Spinal cord (tissue), 9 donors: ENCODE measurements at regions not wholly inside any gene's neighbourhood (a gene's known extent, or its start where the extent isn't known, plus 50 kb on each side); places are given as distances from the start of the nearest gene placed in this dataset.
A peak's percentile ranks its signal among the peaks of the same experiment; 100 is the strongest.

Experiments used
- DNase-seq, 6 donors: peaks; one replicate each; pipeline versions ENCODE4 v3.0.0 to v3.0.0-alpha.2; 2013 to 2015; ENCODE audit warnings: low spot score in 6 of 6, low read depth in 4 of 6
- H3K27ac ChIP-seq: one replicate; pipeline ENCODE4 v1.5.1; 2013; ENCODE audit warnings: low read depth, low read length, control low read depth
- H3K27me3 ChIP-seq: one replicate; pipeline ENCODE4 v1.6.1; 2013; ENCODE audit warnings: low read length; ENCODE audit not compliant: control insufficient read depth, insufficient read depth
- H3K36me3 ChIP-seq: one replicate; pipeline ENCODE4 v1.6.1; 2013; ENCODE audit warnings: low read length; ENCODE audit not compliant: control insufficient read depth, insufficient read depth
- H3K4me1 ChIP-seq: one replicate; pipeline ENCODE4 v1.6.1; 2013; ENCODE audit warnings: low read length; ENCODE audit not compliant: control insufficient read depth, insufficient read depth
- H3K4me3 ChIP-seq: one replicate; pipeline ENCODE4 v1.5.1; 2013; ENCODE audit warnings: low read depth, low read length, control low read depth
- H3K9me3 ChIP-seq: one replicate; pipeline ENCODE4 v1.6.1; 2013; ENCODE audit warnings: low read length; ENCODE audit not compliant: control insufficient read depth, insufficient read depth
- WGBS: methylation state at CpG from one replicate; pipeline ENCODE4 v1.1.5; 2013; ENCODE audit warnings: missing lambda C conversion rate; ENCODE audit not compliant: insufficient coverage; 5-methylcytosine and 5-hydroxymethylcytosine counted together
- donor health status: healthy.

DNA sequence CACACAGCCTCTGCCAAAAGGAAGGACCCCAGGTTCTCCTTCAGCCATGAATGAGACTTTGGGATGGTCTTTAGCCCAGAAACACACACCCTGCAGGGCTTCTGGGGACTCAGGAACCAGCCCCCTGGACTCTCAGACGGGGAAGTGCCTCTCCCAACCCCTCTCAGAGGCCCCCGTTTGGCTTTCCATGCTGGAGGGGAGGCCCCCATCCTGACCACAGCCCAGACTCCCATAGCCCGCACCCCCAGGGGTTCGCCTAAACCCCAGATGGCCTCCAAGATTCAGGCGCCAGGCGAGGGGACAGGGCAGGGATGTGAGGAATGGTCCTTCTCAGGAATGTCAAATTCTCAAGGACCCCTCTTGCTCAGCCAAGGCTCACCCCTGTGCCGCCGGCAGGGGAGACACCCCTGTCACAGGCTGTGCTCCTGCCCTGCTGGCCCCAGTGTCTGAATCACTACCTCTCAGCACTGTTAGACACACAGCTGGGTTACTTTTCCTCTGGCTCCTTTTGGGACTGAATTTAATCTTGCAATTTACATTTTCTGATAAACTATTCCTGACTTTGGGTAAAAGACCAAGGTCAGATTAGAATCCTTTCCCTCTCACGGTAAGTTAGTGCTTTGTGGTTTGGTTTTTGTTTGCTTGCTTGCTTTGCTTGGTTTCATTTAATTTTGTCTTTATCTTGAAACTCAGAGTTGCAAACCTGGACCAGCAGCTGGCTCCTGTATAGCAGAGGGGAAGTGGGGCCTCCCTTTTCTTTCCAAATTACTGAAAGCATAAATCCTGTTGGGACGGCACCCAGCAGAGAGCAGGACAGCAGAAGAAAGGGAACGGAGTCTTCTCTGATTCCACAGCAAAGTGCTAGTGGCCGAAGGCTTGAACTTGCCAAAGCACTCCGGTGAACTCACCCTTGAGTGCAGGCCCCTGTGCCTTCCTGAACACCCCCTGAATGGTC lies 198.9 kb upstream of the RAB6C start:
- no peaks in the 10 kb centered on the region for H3K27me3 ChIP-seq
- no peaks in the 10 kb centered on the region for H3K36me3 ChIP-seq
- no peak overlapping the region for H3K4me3 ChIP-seq
- WGBS: 66% methylated on average over 8 of the region's 13 CpGs
- no peak overlapping the region for H3K27ac ChIP-seq
- peaks cover 20% of the 10 kb centered on the region for H3K4me1 ChIP-seq
- DNase-seq: peak in 1 of 6 donors; percentile 28
- H3K9me3 ChIP-seq: no peaks in the 10 kb centered on the region

DNA sequence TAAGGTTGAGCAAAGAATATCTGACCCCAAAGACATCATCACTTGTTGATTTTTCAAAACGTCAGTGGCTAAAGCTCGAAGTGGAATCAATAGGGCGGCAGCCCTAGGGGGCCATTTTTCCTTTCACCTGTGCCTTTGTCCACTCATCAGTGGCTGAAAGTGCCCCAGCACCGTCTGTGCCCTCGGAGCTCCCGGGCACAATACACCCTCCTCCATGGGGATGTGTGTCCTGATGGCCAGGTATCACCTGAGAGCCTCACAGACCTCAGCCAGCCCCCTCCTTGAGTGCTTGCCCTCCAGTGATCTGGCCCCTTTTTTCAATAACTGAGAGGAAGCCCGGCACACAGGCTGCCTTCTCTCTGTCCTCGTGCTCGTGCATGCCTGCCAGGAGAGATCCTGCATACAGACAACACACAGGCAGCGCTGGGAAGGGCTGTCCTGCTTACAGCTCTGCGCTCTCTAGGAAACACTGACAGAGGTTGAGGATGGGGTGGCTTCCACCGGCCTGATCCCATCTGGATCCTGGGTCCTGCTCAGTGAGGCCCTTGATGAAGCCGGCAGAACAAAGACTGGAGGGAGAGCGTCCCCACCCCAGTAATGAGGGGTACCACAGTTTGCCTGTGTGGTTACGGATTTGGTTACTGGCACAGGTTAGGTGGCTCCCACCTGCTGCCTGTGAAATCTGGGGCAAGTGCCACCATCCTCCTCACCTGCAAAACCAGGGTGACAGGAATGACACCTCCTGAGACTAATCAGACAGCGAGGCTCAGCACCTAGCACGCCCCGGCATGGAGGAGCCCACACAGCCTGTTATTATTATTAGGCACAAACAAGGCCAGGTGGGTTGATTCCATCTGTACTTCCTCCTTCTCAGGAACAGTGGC lies 197.5 kb upstream of the RAB6C start:
- no peaks in the 10 kb centered on the region for H3K9me3 ChIP-seq
- no peak overlapping the region for H3K27ac ChIP-seq
- no peak overlapping the region for H3K4me3 ChIP-seq
- no peaks in the 10 kb centered on the region for H3K36me3 ChIP-seq
- H3K4me1 ChIP-seq: peaks cover 20% of the 10 kb centered on the region
- no peaks in the 10 kb centered on the region for H3K27me3 ChIP-seq
- DNase-seq: peak in 1 of 6 donors; percentile 53
- WGBS: 64% methylated on average over 15 of the region's 18 CpGs

DNA sequence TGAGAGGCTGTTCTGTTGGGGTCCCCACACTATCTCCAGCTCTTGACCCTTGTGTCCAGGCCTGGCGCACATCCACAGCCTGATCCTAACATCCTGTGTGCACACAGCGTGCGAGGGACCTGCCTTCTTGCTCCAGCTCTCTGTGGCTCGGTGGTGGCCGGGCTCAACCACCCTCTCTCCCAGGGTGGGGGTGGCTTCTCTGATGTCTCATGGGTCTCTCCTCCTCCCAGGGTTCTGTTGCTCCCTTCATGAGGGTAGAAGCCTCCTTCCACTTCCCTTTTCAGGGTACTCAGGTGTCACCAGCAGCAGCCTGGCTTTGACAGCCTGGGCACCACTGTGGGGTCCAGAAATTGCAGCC lies 196.9 kb upstream of the RAB6C start:
- WGBS: 95% methylated on average over 3 of the region's 5 CpGs
- Histone ChIP-seq H3K4me1 (peaks cover 20% of the 10 kb centered on the region), H3K4me3 (no peak overlapping the region), H3K27me3 (no peaks in the 10 kb centered on the region), H3K27ac (no peak overlapping the region), H3K36me3 (no peaks in the 10 kb centered on the region), H3K9me3 (no peaks in the 10 kb centered on the region)
- DNase-seq: no peak

DNA sequence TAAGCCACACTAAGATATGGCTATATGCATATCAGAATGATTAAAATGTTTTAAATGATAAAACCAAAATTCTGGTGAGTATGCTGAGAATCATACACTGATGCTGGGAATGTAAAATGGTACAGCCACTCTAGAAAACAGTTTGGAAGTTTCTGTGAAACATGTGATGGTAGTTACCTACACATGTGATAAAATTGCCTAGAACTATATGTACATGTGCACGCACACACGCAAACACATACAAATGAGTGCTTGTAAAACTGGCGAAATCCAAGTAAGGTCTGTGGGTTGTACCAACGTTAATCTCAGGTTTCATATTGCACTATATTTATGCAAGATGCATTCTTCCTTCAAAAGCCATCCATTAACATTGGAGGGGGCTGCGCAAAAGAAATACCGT lies 195.0 kb upstream of the RAB6C start:
- no peaks in the 10 kb centered on the region for H3K9me3 ChIP-seq
- 100% methylated on average over 1 of the region's 6 CpGs for WGBS
- no peaks in the 10 kb centered on the region for H3K27me3 ChIP-seq
- no peak overlapping the region for H3K4me3 ChIP-seq
- H3K27ac ChIP-seq: no peak overlapping the region
- H3K4me1 ChIP-seq: peaks cover 20% of the 10 kb centered on the region
- no peak for DNase-seq
- H3K36me3 ChIP-seq: no peaks in the 10 kb centered on the region

DNA sequence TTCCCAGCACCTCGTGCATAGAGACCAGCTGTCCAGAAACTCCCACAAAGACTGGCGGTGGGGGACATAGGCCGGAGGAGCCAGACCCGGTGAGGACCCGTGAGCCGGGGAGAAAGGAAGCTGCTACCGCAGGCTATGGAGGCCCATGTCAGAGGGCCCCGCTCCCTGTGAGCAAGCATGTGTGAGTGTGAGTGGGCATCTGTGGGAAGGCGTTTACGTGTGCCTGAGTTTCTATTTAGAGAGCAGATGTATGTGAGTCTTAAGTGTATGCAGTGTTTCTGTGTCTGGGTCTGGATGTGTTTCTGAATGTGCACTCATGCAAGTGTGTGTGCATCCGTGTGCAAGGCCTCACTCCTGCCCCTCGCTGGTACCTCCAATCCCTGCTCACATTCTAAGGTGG lies 187.8 kb upstream of the RAB6C start:
- H3K4me3 ChIP-seq: no peak overlapping the region
- H3K4me1 ChIP-seq: peaks cover 10% of the 10 kb centered on the region
- H3K36me3 ChIP-seq: no peaks in the 10 kb centered on the region
- no peak overlapping the region for H3K27ac ChIP-seq
- H3K27me3 ChIP-seq: no peaks in the 10 kb centered on the region
- no peaks in the 10 kb centered on the region for H3K9me3 ChIP-seq
- WGBS: 89% methylated on average over 12 of the region's 12 CpGs
- DNase-seq: no peak

DNA sequence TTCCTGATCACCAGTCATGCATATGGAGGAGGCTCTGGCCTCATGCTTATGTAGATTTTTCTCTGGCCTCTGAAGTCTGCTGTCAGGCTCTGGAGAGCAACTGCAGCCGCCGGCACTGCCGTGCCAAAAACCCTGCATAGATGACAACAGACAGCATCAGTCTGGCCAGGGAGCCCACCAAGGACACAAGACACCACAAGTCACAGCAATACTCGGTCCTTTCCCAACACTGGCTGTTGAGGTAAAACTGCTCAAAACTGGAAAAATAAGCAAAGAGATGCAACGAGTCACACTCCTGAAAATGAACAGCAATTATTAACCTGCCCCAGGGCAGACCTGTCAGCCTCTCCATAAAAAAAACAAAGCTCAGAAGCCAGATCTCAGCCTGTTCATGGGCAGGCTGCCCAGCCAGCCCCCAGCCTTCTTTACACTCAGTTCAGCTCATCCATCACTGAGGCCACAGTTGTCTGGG lies 186.0 kb upstream of the RAB6C start:
- 34% methylated on average over 5 of the region's 5 CpGs for WGBS
- no peaks in the 10 kb centered on the region for H3K36me3 ChIP-seq
- H3K9me3 ChIP-seq: no peaks in the 10 kb centered on the region
- H3K27me3 ChIP-seq: no peaks in the 10 kb centered on the region
- no peak overlapping the region for H3K4me3 ChIP-seq
- peak in 2 of 6 donors; percentile 77 to 78 for DNase-seq
- H3K4me1 ChIP-seq: peaks cover 12% of the 10 kb centered on the region
- no peak overlapping the region for H3K27ac ChIP-seq

DNA sequence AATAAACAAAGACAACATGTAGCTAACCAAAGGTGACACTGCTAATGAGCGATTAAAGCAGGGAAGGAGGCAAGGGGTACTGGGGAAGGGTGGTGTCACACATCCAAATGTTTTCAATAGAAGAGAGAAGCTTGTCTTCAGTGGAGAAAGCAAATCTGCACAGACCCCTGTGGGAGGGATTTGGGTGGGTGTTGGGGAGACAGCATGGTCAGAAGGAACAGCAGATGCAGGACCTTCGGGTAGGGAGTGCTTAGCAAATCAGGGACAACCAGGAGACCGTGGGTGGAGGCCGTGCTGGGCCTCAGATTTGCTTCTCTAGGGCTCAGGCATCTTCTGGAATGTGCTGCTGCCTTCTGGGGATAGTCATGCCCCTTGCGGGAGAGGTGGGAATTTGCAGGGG lies 185.3 kb upstream of the RAB6C start:
- WGBS: 61% methylated on average over 5 of the region's 5 CpGs
- Histone ChIP-seq H3K4me1 (peaks cover 12% of the 10 kb centered on the region), H3K9me3 (no peaks in the 10 kb centered on the region), H3K27me3 (no peaks in the 10 kb centered on the region), H3K27ac (no peak overlapping the region), H3K36me3 (no peaks in the 10 kb centered on the region), H3K4me3 (no peak overlapping the region)
- no peak for DNase-seq

DNA sequence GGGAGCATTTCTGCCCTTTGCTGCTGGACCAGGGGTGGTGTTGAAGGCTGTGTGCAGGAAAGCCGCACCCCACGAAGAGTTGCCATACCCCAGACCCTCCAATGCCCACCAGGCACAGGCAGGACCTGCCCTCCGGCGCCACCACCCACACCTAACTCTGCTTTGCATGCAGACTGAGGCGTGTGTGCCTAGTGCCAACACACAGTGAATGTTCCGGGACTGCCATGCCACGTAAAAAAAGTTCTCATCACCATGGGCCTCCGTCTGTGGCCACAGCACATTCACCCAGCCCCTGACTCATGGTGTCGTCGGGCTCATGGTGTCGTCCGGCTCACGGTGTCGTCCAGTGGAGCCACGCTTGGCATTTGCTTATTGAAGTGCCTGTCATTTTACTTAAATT lies 184.9 kb upstream of the RAB6C start:
- DNase-seq: no peak
- no peaks in the 10 kb centered on the region for H3K27me3 ChIP-seq
- WGBS: 83% methylated on average over 13 of the region's 15 CpGs
- H3K9me3 ChIP-seq: no peaks in the 10 kb centered on the region
- H3K27ac ChIP-seq: no peak overlapping the region
- no peaks in the 10 kb centered on the region for H3K36me3 ChIP-seq
- H3K4me1 ChIP-seq: peaks cover 12% of the 10 kb centered on the region
- no peak overlapping the region for H3K4me3 ChIP-seq

DNA sequence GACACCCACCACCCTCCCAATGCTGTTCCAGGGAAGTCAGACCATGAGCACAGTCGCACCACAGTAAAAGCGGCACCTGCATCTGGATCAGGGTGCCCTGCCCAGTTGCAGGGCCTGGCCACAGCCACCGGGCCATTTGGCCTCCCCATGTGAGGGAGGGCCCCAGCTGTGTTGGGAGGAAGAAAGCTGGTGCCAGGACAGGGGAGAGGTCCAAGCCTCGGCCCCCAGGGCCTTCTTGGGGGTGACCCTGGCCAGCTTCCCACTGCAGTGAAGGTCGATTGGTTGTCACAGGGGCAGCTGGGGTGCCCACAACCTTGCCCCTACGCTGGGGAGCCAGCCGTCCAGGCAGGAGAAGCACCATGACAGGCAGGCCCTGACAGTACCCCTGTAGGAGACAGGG lies 183.2 kb upstream of the RAB6C start:
- whole genome bisulfite sequencing: 93% methylated on average over 7 of the region's 7 CpGs
- no peak overlapping the region for H3K4me3 ChIP-seq
- peaks cover 12% of the 10 kb centered on the region for H3K4me1 ChIP-seq
- DNase-seq: no peak
- H3K9me3 ChIP-seq: no peaks in the 10 kb centered on the region
- H3K27ac ChIP-seq: no peak overlapping the region
- H3K27me3 ChIP-seq: no peaks in the 10 kb centered on the region
- no peaks in the 10 kb centered on the region for H3K36me3 ChIP-seq
